HepG2 (cell line): ENCODE measurements at regions not wholly inside any gene's neighbourhood (a gene's known extent, or its start where the extent isn't known, plus 50 kb on each side); places are given as distances from the start of the nearest gene placed in this dataset.

ENCODE experiments used
- ATAC-seq: fragments of 200-7000 bp; cut with Tn5 transposase; 3 replicates; pipeline ENCODE4 v1.9.1; 2020; ENCODE audit warnings: mild to moderate bottlenecking, moderate library complexity
- BruUV-seq: library from RNA; stranded (reverse); fragments of 400-500 nt; replicated peaks from 2 replicates; lab custom pipeline; 2021; lab: Mats Ljungman, UMichigan
- CTCF ChIA-PET: fragments of 300-600 bp; formaldehyde crosslinking; extraction: SDS; loops from one replicate; lab custom pipeline; 2021; ENCODE audit warnings: low total read pairs, inconsistent platforms, low intra/inter-chr PET ratio; lab: Yijun Ruan, JAX
- POLR2A ChIA-PET: fragments of 350-600 bp; sonication (Branson Sonifier 250); formaldehyde crosslinking; loops from one replicate; lab custom pipeline; 2020; ENCODE audit warnings: antibody characterized with exemption, inconsistent platforms; lab: Yijun Ruan, JAX
- DNase-seq: peaks from one replicate; pipeline ENCODE4 v3.0.0-alpha.2; 2015; ENCODE audit warnings: low spot score
- FAIRE-seq: peaks from 3 replicates; lab custom pipeline; 2011; peaks lifted over from hg19 to GRCh38; lab: Jason Lieb, UNC
- H2AFZ ChIP-seq: one replicate; pipeline ENCODE4 v1.6.1; 2011; ENCODE audit warnings: low read length, inconsistent platforms
- H3K27ac ChIP-seq: fragments of 300-600 bp; 3 replicates; pipeline ENCODE4 v1.8.0; 2011; ENCODE audit warnings: mixed run types, mild to moderate bottlenecking, mixed read lengths, low read length, inconsistent platforms; ENCODE audit not compliant: insufficient read depth; ENCODE audit errors: extremely low read length
- H3K27me3 ChIP-seq, 2 experiments: fragments of 200-600 bp in 1 of 2; 2 replicates in 1 of 2; 3 replicates in 1 of 2; pipeline versions ENCODE4 v1.6.0 to v1.8.0; 2011; ENCODE audit warnings: low read length in 2 of 2, mild to moderate bottlenecking in 2 of 2, moderate library complexity in 2 of 2, inconsistent platforms in 1 of 2; ENCODE audit not compliant: insufficient read depth in 2 of 2, control insufficient read depth in 1 of 2
- H3K36me3 ChIP-seq, 2 experiments: fragments of 200-600 bp in 1 of 2; replicated peaks in 1 of 2; 2 replicates in 1 of 2; 3 replicates in 1 of 2; pipeline versions ENCODE4 v1.5.1 to v1.8.0; 2011; ENCODE audit warnings: low read length in 2 of 2, inconsistent platforms in 1 of 2; ENCODE audit not compliant: insufficient read depth in 2 of 2, control insufficient read depth in 1 of 2
- H3K4me1 ChIP-seq: 2 replicates; pipeline ENCODE4 v1.5.1; 2012; ENCODE audit warnings: low read length, inconsistent platforms; ENCODE audit not compliant: insufficient read depth
- H3K4me2 ChIP-seq: 2 replicates; pipeline ENCODE4 v1.6.0; 2011; ENCODE audit warnings: low read depth, low read length, inconsistent platforms
- H3K4me3 ChIP-seq, 3 experiments: fragments of 200-600 bp in 1 of 3; sonication (generic), shearing (Covaris generic) in 1 of 3; replicated peaks in 1 of 3; 2 replicates each; pipeline ENCODE4 v1.5.1; 2011 to 2016; ENCODE audit warnings: low read length in 3 of 3, inconsistent platforms in 2 of 3, low read depth in 2 of 3, mild to moderate bottlenecking in 2 of 3, control low read depth in 1 of 3, mixed read lengths in 1 of 3; ENCODE audit not compliant: insufficient read depth in 1 of 3
- H3K79me2 ChIP-seq: one replicate; pipeline ENCODE4 v1.6.1; 2011; ENCODE audit warnings: low read length, inconsistent platforms; ENCODE audit not compliant: insufficient read depth
- H3K9ac ChIP-seq: 2 replicates; pipeline ENCODE4 v1.6.0; 2011; ENCODE audit warnings: mild to moderate bottlenecking, low read depth, low read length, inconsistent platforms; ENCODE audit not compliant: insufficient read depth
- H3K9me3 ChIP-seq: 2 replicates; pipeline ENCODE4 v1.5.1; 2012; ENCODE audit warnings: mild to moderate bottlenecking, low read length
- H4K20me1 ChIP-seq: 2 replicates; pipeline ENCODE4 v1.6.0; 2011; ENCODE audit warnings: inconsistent platforms, mild to moderate bottlenecking, low read length, moderate library complexity; ENCODE audit not compliant: insufficient read depth
- CBX2 ChIP-seq, 2 experiments: fragments of 200-600 bp in 1 of 2; sonication (generic); formaldehyde crosslinking in 1 of 2; IDR thresholded peaks; 2 replicates each; pipeline versions ENCODE4 v1.7.0 to v1.8.1; 2018 to 2022; ENCODE audit warnings: low read depth in 2 of 2, low read length in 1 of 2, mild to moderate bottlenecking in 1 of 2, missing genetic modification reagents in 1 of 2
- HINFP ChIP-seq: sonication (generic); formaldehyde crosslinking; IDR thresholded peaks from 2 replicates; pipeline ENCODE4 v1.4.0; 2020; ENCODE audit warnings: low read depth, mild to moderate bottlenecking, missing genetic modification reagents
- KLF12 ChIP-seq: sonication (generic); formaldehyde crosslinking; IDR thresholded peaks from 2 replicates; pipeline ENCODE4 v1.4.0; 2020; ENCODE audit warnings: missing genetic modification reagents, borderline replicate concordance
- MAF1 ChIP-seq: sonication (generic); formaldehyde crosslinking; IDR thresholded peaks from 2 replicates; pipeline ENCODE4 v1.5.0; 2020; ENCODE audit warnings: missing genetic modification reagents, borderline replicate concordance
- NR2C2 ChIP-seq: sonication (generic); formaldehyde crosslinking; IDR thresholded peaks from 2 replicates; pipeline ENCODE4 v1.4.0; 2020; ENCODE audit warnings: missing genetic modification reagents, mild to moderate bottlenecking, moderate library complexity, borderline replicate concordance
- PAWR ChIP-seq: sonication (generic); formaldehyde crosslinking; IDR thresholded peaks from 2 replicates; pipeline ENCODE4 v1.4.0; 2020; ENCODE audit warnings: missing genetic modification reagents, mild to moderate bottlenecking, borderline replicate concordance
- SIN3A ChIP-seq: IDR thresholded peaks from 2 replicates; pipeline ENCODE4 v1.6.1; 2011; ENCODE audit warnings: low read depth, mild to moderate bottlenecking, control low read depth, low read length, borderline replicate concordance
- ZBTB33 ChIP-seq: sonication (generic); formaldehyde crosslinking; IDR thresholded peaks from 2 replicates; pipeline ENCODE4 v1.4.0; 2020; ENCODE audit warnings: missing genetic modification reagents
- ZFP41 ChIP-seq: sonication (generic); formaldehyde crosslinking; IDR thresholded peaks from 2 replicates; pipeline ENCODE4 v1.4.0; 2020; ENCODE audit warnings: mild to moderate bottlenecking, missing genetic modification reagents, borderline replicate concordance
- ZNF629 ChIP-seq: sonication (generic); formaldehyde crosslinking; conservative IDR thresholded peaks from 2 replicates; pipeline ENCODE4 v1.5.0; 2020; ENCODE audit warnings: missing genetic modification reagents
- WGBS: methylation state at CpG from one replicate; pipeline ENCODE4 v1.1.6; 2017; ENCODE audit warnings: low lambda C conversion rate; 5-methylcytosine and 5-hydroxymethylcytosine counted together
- in situ Hi-C: cut with HindIII; loops from 2 replicates; pipeline ENCODE4 v1.10.0; 2017; ENCODE audit warnings: low pct_unique_long_range_greater_than_20kb; ENCODE audit not compliant: extremely low pct_ligation_motif_present
- intact Hi-C: fragments of 100-400 bp; cut with micrococcal nuclease; formaldehyde crosslinking; loops from one replicate; pipeline ENCODE4 v1.10.0; 2022; ENCODE audit not compliant: unreplicated experiment

- no peak for TF ChIP-seq NR2C2
- TF ChIP-seq PAWR (CRISPR knock-in tag), result no peak
- TF ChIP-seq ZBTB33 (CRISPR knock-in tag), result no peak
- TF ChIP-seq HINFP (CRISPR knock-in tag), result no peak
- no peak for TF ChIP-seq KLF12 (CRISPR knock-in tag)
- TF ChIP-seq SIN3A, result no peak
Measured at GRCh38 chr7:84379446-84379845, 184.9 kb upstream of the SEMA3A start (continued).

DNA sequence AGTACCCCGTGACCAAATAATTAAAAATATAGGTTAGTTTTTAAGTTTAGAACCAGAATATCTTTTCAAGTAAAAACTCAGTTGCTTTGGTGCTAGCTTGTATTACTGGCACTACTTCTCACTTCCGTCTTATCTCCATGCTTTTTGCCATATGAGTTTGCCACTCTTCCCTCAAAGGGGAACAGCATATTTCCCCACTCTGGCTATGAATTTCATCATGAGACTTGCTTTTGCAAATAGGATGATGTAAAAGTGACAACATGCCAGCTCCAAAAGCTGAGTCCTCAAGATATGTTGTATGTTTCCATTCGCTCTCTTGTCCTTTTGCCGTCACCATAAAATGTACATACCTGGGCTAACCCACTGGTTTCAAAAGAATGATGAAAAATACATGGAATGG lies 178.1 kb upstream of the SEMA3A start:
- Histone ChIP-seq H4K20me1 (no peaks in the 10 kb centered on the region), H3K4me1 (no peaks in the 10 kb centered on the region)
- POLR2A ChIA-PET, result no interaction called here
- TF ChIP-seq CBX2 (IDR thresholded peaks at IDR 0.05; ENCODE audit: low read depth, low read length), result no peak
- TF ChIP-seq CBX2 (CRISPR knock-in tag; IDR thresholded peaks at IDR 0.05; ENCODE audit: low read depth), result no peak
- TF ChIP-seq ZNF629 (CRISPR knock-in tag), result no peak
- no peak for TF ChIP-seq MAF1 (CRISPR knock-in tag)
- no peak for TF ChIP-seq ZFP41 (CRISPR knock-in tag)
- TF ChIP-seq, all 625 proteins: peak for 0
- in situ Hi-C loops (no loop called here), intact Hi-C loops (no loop called here)
- H3K9me3 ChIP-seq, result no peaks in the 10 kb centered on the region
- H3K36me3 ChIP-seq, result no peaks in the 10 kb centered on the region
- H3K9ac ChIP-seq, result no peak overlapping the region
- DNase-seq, result no peak
- CTCF ChIA-PET, result no interaction called here
- H3K4me3 ChIP-seq, result no peak overlapping the region
- no peak for FAIRE-seq
- H2AFZ ChIP-seq, result no peak overlapping the region
- no peaks in the 10 kb centered on the region for H3K27me3 ChIP-seq
- no peak for ATAC-seq
- 18% methylated on average over 4 of the region's 4 CpGs for WGBS
- H3K79me2 ChIP-seq, result no peaks in the 10 kb centered on the region
- BruUV-seq, result no TSS peak
- no peak overlapping the region for H3K4me2 ChIP-seq
- no peak overlapping the region for H3K27ac ChIP-seq
